Renal cortical epithelial cell (primary cell): ENCODE measurements at regions not wholly inside any gene's neighbourhood (a gene's known extent, or its start where the extent isn't known, plus 50 kb on each side); places are given as distances from the start of the nearest gene placed in this dataset.
A peak's percentile ranks its signal among the peaks of the same experiment; 100 is the strongest.
"Not testable (repeated sequence)": the region's sequence is repeated elsewhere in the genome, so short reads cannot be mapped to it uniquely, and the experiment has no call there.

ENCODE experiments used
- DNase-seq: peaks from one replicate; pipeline ENCODE4 v3.0.0-alpha.2; 2011; ENCODE audit warnings: low read depth

DNA sequence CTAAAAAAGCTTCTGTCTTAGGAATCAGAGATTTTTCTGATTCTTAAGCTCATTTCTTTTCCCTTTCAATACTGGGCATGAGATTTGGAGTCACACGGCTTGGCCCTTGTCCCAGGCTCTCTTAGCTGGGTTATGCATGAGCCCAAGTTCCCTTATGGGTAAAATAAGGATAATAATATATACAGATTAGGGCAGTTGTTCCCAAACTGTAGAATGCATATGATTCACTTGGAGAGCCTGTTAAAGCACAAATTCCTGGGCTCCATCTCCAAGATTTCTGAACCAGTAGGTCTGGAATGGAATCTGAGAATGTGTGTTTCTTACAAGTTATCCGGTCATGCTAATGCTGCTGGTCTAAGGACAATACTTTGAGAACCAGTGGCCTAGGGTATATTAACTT, 154.0 kb downstream of the REEP3 start:
- no peak for DNase-seq

DNA sequence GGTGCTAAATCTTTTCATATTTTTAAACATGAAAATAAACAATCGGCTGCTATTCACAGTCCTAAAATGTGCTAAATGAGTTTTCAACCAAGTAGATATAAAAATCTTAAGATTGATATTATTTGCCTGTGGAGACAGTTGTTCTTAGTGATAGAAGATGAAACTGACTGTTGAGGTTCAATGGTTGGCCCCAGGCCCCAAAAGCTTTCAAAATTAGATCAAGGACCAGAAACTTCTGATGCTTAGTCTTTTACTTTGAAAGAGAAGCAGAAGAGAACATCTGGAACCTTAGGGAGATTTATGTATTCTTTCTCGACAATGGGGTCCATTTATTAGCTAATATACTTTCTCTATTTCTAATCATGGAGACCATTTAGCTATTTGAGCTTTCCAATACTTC, 155.8 kb downstream of the REEP3 start:
- no peak for DNase-seq

DNA sequence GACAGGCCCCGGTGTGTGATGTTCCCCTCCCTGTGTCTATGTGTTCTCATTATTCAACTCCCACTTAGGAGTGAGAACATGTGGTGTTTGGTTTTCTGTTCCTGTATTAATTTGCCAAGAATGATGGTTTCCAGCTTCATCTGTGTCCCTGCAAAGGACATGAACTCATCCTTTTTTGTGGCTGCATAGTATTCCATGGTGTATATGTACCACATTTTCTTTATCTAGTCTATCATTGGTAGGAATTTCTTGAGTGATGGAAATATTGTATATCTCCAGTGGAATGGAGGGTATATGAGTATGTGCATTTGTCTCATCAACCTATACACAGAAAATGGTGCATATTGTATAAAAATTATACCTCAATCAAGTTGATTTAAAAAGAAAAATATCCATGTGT, 159.3 kb downstream of the REEP3 start:
- DNase-seq, result not testable (repeated sequence)

DNA sequence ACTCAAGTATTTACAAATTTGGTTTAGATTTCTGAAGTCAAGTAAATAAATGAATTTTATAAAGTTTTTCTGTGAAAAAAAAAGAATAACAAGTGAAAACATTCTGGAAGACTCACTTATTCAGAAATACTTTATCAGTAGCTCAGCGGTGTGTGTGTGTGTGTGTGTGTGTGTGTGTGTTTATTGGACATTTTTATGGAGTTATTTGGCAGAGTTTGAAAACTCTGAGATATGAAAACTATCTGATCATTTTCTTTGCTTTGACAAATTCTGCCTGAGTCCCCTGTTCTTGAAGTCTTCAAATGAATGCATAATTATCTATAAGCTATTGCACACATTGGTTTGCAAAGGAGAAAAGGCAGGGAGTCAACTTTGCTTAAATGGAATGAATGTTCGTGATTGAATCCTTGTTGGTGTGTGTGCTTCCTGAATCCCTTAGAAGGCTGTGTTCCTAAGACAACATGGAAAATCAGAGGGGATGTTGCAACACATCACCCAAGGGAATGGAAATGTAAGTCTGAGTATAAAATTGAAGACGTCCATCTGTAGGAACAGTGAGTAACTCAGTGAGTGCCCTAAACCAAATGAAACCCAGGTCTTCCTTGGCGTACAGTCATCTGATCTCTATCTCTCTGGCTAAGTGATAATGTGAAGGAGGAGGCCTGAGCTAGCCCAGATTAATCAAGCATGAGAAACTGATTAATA, 160.9 kb downstream of the REEP3 start:
- peak; percentile 51 for DNase-seq

DNA sequence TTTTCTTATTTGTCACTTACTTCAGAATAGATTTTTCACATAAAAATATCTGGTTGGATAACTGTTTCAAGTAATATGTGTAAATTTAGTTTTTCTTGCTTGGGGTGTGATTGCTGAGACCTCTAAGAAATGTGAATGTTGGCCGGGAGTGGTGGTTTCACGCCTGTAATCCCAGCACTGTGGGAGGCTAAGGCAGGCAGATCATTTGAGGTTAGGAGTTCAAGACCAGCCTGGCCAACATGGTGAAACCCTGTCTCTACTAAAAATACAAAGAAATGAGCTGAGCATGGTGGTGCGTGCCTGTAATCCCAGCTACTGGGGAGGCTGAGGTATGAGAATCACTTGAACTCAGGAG, 161.5 kb downstream of the REEP3 start:
- not testable (repeated sequence) for DNase-seq

DNA sequence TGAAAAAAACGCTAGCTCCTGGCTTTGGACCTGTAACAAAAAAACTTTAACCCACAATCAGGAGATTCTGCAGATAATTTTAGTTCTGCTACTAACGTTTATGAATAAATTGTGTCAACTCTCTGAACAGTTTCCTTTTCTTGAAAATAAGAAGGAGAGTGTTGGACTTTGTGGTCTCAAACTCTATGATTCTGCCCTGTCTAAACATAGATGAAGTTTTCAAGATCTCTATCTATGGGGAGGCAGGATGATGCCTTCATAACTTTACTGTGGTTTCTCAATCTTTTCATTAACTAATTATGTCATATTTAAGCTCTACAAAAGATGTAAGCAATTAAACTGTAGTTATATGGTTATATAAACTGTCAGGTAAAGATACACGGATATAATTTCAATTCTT, 162.0 kb downstream of the REEP3 start:
- no peak for DNase-seq

DNA sequence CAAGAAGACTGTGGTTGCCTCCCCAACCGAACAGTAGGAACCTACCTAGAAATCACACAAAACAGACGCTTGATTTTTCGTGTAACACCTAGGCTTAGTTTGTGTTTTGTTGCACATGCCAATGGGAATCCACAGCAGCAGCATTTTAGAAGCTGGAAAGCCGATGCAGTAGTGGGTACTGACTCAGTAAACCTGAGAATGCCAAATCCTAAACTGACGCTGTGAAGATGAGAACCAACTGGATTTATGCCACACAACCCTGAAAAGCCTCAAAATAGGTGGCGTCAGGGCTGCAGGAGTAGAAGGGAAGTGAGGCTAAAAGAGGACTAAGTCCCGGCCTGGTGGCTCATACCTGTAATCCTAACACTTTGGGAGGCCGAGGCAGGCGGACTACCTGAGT, 162.5 kb downstream of the REEP3 start:
- DNase-seq, result no peak

DNA sequence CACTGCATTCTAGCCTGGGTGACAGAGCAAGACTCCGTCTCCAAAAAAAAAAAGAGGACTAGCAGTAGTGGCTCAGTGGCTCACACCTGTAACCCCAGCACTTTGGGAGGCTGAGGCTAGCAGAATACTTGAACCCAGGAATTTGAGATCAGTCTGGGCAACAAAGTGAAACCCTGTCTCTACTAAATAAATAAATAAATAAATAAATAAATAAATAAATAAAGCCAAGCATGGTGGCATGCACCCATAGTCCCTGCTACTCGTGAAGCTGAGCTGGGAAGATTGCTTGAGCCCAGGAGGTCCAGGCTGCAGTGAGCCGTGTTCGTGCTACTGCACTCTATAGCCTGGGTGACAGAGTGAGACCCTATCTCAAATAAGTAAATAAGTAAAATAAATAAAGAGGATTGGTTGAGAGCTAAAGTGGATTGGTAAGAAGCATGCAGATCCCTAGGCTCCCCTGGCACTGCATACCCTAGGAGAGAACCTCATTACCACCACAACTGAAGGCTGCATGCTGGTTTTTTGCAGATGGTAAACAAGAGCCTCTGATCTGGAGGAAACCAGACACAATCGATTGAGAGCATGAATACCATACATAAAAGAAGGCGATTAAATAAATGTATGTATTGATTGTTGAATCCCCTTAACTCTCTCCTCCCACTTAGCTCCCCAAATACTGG, 163.2 kb downstream of the REEP3 start:
- DNase-seq, result no peak

DNA sequence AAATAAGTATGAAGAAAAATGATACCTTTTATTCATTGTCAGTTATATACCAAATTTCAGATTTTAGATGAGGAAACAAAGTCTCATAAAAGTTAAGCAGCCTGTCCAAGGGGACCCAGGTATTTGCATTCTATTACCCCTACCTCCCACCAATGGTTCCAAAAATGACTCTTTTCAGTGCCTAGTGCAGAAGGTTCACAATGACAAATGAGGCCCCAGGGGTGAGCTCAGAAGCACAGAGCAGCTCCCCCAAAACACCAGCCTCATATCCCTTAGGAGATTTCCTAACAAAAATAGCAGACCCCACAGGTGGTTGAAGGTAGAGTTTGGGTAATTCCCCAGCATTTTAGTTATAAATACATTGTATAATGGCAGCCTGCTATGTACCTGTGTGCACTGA, 168.6 kb downstream of the REEP3 start:
- no peak for DNase-seq

DNA sequence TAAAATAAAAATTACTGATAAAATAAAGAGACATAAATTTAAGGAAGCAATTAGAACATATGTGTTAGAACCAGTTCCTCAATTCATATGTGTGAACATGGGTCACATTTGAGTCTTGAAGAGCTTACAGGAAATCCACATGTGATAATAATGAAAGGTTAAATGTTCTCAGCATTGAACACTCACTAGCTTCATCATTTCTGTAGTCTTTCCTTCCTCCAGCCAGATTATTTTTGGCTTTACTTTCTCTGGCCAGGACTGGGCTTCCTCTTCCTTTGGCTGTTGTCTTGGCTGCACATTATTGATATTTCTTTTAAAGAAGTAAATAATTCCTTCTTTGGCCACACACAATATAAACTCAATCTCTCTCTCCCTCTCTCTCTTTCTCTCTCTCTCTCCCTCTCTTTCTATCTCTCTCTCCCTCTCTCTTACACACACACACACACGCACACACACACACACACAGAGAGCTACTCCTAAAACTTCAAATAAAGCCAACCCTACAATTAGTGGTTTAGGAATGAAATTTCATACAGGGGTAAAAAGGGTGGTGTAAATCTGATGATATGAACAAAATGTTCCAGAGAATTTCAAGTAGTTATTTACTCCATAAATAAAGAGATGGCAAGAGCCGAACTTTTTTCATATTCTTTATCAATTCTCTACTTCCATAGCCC, 171.2 kb downstream of the REEP3 start:
- no peak for DNase-seq

DNA sequence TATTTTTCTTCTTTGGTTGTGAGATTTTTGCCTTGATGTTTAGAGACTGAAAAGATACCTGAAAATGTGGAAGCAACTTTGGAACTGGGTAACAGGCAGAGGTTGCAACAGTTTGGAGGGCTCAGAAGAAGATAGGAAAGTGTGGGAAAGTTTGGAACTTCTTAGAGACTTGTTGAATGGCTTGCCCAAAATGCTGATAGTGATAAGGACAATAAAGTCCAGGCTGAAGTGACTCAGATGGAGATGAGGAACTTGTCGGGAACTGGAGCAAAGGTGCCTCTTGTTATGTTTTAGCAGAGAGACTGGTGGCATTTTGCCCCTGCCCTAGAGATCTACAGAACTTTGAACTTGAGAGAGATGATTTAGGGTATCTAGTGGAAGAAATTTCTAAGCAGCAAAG, 171.8 kb downstream of the REEP3 start:
- DNase-seq, result not testable (repeated sequence)

DNA sequence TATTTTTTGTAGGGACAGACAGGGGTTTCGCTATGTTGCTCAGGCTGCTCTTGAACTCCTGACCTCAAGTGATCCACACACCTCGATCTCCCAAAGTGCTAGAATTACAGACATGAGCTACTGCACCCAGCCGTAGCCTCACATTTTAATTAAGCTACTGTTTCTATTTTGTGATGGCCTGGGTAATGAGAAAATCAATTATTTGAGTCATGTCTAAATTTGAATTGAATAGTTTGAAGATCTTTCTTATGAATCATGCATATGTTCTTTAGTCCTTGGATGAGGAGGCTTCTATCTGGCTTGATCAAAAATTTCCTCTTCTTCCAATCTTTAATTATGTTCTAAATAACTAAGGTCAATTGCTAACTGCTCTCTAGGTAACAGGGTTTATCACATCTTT, 175.0 kb downstream of the REEP3 start:
- DNase-seq, result no peak

DNA sequence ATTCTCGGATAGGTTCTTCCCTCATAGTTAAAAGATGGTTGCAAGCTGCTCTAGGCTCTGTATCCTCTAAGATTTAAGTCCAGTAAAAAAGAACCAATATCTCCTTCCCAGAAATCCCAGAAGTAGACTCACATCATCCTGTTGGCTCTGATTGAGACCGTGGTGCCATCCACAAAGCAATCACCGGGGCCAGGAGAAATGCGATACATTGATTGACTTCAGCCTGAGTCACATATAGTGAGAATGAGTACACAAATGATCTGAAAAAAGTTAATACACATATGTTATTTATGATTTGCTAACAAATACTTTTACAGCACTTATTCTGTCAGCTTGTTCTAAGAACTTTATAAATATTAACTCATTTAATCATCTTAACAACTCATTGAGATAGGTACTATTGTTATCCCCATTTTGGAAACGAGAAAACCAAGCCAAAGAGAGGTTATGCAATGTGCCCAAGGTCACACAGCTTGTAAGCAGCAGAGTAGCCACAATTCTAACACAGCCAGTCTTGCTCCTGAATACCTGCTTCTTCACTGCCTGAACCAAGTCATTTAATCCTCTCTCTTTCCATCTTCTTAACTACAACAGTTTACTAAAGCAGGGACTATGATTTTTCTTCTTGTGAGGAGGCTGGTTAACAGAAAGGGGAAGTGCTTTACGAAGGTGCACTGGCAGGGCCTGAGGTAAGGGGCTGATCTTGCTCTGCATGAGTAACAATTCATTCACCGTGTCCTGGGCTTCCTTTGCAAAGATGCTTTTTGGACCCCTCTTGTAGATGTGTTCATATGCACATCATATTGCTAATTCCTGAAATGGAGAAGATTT, 177.0 kb downstream of the REEP3 start:
- DNase-seq, result no peak

DNA sequence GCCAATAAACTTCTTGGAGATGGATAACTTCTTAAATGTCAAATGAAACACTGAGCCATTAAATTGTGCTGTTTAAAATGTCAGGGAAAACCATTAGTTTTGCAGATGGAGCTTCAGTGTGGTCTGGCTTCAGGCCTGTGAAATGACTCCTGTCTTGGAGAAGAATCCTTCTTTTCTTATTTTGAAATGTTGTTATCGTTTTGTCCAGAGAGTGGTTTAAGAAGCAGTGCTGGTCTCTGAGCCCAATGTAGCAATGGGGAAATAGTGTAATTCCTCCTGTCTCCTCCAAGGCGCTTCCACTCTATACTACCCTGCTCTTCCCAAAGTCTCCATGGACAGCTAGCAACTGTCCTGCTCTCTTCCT, 177.6 kb downstream of the REEP3 start:
- no peak for DNase-seq

DNA sequence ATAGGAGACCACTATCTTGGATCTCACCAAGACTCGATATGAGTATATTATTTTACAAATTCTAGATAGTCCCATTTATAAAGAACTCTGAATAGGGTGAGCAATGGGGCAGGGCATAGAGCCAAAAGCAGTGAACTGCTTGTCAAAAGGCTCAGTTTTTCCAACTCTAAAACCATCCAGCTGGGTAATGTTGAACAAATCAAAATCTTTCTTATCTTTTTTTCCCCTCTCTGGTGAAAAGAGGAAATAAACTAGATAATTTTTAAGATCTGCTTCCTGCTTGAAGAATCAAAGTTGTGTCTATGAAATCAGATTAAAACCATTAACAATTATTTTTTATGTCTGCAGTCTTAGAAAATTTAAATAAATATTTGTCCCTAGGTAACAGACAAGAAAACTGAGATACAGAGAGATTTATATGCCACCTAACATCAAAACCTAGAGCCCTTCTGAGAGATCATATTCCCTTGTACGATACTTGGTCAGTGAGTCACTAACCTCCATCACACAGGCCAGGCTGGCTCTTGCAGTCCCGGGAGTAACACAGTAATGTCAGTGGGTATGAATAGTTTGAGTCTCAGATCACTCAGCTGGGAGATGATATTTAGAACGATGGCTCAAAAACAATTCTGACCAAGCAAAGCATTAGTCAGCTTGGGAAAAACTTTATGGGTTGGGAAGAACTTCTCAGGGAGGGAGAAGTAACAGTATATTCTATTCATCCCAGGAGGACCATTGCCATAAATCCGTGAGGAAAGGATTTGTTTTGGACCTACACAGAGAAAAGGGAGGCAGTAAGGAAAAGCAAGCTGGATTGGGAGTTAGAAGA, 178.8 kb downstream of the REEP3 start:
- peak; percentile 97 for DNase-seq

DNA sequence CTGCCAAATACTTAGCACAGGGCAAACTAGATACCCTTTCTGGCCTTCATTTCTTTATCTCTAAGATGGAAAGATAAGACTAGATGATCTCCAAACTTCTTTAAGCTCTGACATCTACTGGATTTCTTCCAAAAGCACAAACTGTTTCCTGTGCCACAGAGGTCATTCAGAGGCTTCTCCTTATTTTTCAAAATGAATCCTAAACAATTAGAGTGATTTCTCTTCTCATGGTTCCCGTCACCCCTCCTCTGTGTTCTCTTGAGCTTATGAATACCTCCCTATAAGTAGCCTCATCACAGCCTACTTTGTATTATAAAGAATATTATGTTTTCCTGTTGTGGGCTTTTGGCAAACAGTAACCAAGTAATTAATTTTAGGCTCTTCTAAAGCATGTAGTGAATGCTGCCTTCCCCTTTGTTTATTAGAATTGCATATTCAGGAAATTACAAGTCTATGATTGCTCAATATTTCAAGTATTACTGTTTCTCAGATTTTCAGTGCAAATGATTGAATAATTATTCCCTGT, 179.5 kb downstream of the REEP3 start:
- DNase-seq, result no peak

DNA sequence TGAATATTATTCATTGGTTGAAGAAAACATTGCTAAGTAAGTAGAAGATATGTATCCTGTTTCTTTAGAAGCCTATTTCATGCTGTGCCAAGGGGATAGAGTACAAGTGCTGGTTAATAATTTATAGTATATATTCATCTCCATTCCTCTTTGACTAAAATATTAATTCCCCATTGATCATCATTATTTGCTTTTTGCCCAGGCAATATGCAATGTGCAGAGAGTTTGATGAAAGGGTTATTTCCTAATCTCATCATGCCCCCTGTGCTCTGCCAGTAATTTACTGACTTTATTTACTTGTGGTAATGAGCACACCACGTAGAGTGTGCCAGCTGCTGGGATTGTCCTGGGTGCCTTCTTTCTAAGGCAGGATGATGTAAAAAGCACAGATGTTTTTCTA, 180.9 kb downstream of the REEP3 start:
- DNase-seq, result no peak

DNA sequence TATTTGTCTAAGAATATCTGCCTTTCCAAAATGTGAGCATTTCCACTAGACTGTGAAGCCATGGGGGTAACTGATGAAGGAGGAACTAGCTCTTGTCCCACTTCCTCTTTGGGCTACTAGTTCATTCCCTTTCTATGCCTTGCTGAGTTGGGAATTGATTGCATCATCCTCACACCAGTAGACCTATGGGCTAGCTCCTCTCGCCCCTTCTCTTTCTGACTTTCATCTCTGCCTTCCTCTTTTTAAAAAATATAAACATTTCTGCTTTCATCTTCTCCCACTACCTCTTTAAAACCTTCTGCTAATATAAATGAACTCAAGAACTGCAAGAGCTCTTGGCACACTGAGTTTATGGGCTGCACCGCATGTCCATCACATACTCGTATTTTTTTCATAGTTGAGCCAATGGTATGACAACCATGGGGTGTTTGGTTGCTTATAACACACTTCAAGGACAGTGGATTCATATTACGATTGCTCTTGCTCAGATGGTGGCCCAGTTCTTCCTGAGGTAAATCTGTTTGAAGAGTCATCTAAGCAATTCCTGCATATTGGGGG, 182.0 kb downstream of the REEP3 start:
- DNase-seq, result no peak

DNA sequence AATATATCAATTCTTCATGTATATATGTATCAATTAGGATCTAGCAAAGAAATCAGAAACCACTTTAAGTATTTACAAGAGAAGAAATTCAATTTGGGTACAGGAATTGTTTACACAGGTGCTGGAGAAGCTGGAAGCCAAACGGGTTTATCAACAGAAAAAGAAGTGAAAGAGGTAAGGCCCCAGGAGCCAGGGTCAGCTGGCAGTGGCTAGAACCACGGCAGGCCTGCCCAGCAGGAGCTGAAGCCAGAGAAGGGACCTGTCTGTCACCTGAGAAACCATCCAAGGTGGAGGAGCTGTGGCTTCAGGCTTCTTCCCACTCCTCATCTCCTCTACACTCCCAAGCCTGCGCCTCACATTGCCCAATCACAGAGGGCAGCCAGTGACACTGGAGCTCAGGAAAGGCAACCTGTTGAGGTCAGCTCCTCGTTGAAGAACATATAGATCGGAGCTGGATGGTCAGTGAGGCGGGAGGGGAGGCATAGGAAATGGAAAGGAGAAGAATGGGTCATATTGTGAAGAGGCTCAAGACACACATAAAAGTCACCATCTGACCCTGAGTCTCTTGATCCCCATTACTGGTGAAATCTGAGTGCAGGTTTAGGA, 182.6 kb downstream of the REEP3 start:
- DNase-seq, result no peak

DNA sequence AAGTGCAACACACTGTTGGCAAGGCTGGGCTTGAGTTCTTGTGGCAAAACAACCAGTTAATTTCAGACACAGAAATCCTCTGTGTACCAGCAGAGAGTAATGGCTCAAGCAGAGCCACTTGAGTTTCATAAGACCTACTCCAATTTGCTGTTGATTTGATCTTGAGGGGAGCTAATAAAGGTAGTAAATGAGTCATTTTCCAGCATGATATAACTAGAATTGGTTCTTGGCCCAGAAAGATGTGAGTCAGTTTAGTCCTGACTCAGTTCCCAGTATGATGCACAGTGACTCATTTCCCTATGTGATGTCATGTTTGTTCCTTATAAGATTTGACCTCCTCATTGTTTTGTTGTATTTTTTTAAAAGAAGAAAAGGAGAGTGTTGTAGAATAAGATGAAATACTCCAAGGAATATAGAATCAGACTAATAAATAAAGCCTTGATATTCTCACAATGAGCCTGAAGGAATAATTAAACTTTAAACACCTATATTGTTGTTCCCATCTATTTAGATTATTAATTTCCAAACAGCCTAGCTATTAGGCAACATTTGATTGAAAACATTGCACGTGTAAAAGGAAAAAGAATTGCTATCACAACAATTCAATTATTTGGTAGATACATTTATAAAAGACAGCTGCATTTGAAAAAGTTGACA, 186.2 kb downstream of the REEP3 start:
- peak; percentile 100 for DNase-seq
